Skin of body (tissue), 1 donor: ENCODE measurements at regions not wholly inside any gene's neighbourhood (a gene's known extent, or its start where the extent isn't known, plus 50 kb on each side); places are given as distances from the start of the nearest gene placed in this dataset.
A peak's percentile ranks its signal among the peaks of the same experiment; 100 is the strongest.

Experiments
- DNase-seq: peaks from one replicate; lab custom pipeline; 2025; lab: John Stamatoyannopoulos, UW

GRCh38 chr3:148266341-148266740 lies 431.4 kb upstream of the AGTR1 start:
- DNase-seq = no peak

DNA sequence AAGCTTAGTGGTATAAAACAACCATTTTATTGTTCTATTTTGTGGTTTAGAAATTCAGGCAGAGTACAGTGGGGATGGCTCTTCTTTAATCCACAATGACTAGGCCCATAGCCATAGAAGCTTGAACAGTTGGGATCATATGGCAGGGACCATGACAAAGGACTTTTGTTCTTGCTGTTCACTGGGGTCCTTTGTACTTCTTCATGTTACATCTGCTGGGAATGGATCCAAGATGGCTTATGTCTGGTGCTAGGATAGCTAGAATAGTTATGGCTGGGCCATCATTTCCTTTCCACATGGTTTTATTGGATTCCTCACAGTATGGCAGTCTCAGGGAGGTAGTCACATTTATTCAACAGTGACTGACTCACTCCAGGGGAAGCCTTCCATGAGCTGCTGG lies 427.9 kb upstream of the AGTR1 start:
- no peak for DNase-seq

- no peak for DNase-seq
Observed at GRCh38 chr3:148280623-148281242, 417.0 kb upstream of the AGTR1 start.

- no peak for DNase-seq
Observed at GRCh38 chr3:148289159-148289558, 408.5 kb upstream of the AGTR1 start.

DNA sequence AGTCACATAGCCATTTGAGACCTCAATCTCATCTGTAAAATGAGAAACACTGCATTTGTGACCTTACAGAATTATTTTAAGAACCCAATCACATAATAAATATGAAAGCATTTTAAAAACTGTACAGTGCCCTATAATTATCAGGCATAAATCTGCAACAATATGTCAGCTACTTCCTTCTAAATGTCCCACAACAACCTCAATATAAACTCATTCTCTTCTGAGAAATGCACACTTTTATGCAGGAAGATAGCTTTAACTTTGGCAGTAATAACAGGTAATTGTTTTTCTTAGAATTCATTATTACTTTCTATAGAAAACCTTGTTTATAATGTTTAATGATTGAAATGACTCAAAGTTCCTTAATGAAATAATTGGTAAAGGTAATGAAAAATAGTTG lies 400.7 kb upstream of the AGTR1 start:
- DNase-seq = no peak

DNA sequence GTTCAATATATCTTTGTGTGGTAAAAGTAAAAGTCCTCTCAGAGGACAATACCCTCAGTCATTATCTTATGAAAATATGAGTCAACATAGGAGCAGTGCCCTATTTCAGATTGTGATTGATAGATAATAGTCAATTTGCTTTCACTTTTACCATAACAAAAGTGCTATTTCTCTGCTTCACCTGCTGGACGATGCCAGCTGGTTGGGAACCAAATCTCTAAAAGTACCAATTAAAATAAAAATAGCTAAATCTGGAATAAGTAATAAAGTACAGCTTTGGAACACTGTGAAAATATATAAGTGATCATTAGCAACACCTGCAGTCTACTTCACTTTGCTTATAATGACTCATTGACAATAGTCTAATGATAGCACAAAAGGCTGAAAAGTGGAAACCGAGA lies 390.3 kb upstream of the AGTR1 start:
- DNase-seq = no peak

- DNase-seq = no peak
Observed at GRCh38 chr3:148309390-148310035, 388.2 kb upstream of the AGTR1 start.

DNA sequence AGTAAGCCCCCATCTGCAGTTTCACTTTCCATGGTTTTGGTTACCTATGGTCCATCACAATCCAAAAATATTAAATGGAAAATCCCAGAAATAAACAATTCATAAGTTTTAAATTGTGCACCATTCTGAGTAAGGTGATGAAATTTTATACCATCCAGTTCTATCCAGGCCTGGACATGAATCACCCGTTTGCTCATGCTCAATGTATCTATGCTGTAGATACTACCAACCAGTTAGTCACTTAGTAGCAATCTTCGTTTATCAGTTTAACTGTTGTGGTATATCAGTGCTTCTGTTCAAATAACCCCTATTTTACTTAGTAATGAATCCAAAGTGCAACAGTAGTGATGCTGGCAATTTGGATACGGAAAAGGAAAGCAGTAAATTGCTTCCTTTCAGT lies 381.9 kb upstream of the AGTR1 start:
- no peak for DNase-seq

DNA sequence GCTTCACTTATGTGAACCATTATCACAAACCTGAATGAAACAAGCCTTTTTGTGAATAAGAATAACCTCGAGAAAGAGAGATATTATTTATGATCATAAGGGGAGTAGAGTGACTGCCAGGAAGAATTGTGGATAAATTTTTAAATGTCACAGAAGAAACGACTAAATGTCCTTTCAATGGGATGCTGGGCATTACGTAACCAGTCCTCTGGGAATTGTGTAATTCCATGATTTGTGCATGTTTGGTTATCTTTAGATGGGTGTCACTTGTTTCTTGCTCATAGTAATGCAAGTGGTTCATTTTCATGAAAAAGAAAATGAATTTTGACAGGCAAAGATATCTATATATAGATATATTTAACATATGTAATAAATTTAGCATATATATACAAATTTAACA lies 379.5 kb upstream of the AGTR1 start:
- DNase-seq = no peak

- DNase-seq = no peak
Observed at GRCh38 chr3:148319161-148319915, 378.4 kb upstream of the AGTR1 start.

- no peak for DNase-seq
Observed at GRCh38 chr3:148319960-148320359, 377.7 kb upstream of the AGTR1 start.

GRCh38 chr3:148329481-148330235 lies 368.0 kb upstream of the AGTR1 start:
- DNase-seq = no peak

- no peak for DNase-seq
Observed at GRCh38 chr3:148330542-148330941, 367.2 kb upstream of the AGTR1 start.

- no peak for DNase-seq
Observed at GRCh38 chr3:148331081-148331846, 366.4 kb upstream of the AGTR1 start.

DNA sequence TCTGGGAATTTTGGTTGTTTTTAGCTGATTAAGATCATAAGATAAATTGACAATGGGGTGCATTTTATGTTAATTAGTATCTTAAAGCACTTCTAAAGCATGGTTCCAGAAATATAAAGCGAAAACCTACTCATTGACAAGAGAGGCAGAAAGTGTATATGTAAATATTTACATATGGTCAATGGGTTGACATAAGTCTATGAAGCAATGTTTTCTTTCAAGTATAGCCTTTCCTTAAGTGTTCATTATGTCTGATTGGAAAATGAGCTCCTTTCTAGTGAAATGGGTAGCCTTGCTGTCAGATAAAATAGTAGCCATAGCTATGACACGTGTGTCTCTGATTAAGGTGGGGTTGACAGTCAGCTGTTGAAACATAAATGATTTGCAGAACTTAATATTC lies 365.2 kb upstream of the AGTR1 start:
- DNase-seq = no peak

GRCh38 chr3:148333091-148333490 lies 364.6 kb upstream of the AGTR1 start:
- DNase-seq = no peak

DNA sequence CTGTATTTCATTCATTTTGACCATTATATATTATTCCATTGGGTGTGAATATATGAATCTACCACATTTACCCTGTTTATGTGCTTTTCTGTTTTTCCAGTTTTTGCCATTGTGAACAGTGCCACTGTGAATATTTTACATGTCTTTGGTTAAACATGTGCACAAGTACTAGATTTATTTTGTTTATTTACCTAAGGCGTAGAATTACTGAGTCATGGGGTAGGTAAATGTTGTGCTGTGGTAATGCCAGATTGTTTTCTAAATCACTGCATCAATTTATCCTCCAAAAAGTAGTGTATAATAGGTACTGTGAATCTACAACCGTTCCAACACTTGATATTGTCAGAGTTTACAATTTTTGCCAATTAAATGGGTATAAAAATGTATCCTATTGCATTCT lies 362.1 kb upstream of the AGTR1 start:
- no peak for DNase-seq

DNA sequence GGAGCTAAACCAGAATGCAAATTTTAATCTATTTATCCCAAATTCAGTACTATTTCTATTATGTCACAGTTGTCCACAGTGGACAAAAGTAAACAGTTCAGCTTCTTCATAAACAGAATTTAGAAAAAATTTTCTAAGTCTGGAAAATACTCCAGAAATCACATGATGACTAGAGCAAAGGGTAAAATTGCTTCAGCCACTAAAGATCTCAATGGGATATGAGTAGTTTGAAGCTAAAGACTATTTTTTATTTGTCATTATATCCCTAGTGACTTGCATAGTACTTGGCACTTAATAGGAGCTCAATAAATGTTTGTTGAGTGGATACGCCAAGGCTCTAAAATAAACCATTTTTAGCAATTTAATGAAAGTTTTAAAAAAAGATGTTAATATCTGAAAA lies 354.3 kb upstream of the AGTR1 start:
- DNase-seq = no peak

DNA sequence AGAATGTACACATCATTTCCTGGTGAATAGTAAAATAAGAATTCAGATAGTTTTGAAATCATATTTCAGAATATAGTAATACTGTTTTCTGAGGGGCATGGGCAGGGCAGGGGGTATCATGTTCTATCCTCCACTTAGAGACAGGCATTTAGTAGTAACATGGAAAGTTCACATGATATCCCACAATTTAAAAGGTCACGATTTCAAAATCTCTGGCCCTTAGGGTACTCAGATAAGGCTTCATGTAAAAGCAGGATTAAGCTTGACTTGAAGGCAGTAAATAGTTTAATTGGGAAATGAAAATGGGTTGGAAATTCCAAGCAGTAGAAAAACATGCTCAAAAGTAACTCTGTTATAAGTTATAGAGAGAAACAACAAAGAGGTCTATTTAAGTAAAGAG lies 353.2 kb upstream of the AGTR1 start:
- DNase-seq = no peak

DNA sequence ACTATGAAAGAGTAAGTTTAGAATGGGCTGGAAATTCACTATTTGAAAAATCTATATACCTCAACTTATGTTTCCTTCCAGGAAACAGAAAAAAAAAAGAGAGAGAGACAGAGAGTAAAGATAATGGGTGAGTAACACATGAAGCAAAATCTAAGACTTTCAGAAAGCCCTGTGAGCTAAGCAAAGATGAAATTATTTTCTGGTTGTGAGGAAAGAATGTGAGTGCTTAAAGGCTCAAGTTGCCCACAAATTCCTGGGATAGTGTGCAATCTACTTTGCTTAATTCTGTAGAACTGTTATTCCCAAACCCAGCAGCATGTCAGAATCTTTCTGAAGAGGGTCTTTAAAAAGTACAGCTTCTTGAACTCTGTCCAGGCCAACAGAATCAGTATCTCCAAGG lies 337.7 kb upstream of the AGTR1 start:
- no peak for DNase-seq

- DNase-seq = peak; percentile 23
Observed at GRCh38 chr3:148366743-148367410, 330.8 kb upstream of the AGTR1 start.
